H9 (cell line): ENCODE measurements at regions not wholly inside any gene's neighbourhood (a gene's known extent, or its start where the extent isn't known, plus 50 kb on each side); places are given as distances from the start of the nearest gene placed in this dataset.

Experiments used
- DNase-seq: peaks from one replicate; pipeline ENCODE4 v3.0.0-alpha.2; 2017
- H2AFZ ChIP-seq: one replicate; pipeline ENCODE4 v1.6.1; 2013; ENCODE audit warnings: mild to moderate bottlenecking, low read length, control low read depth, moderate library complexity
- H2AK5ac ChIP-seq: 2 replicates; pipeline ENCODE4 v1.6.1; 2013; ENCODE audit warnings: low read length, control low read depth, mixed read lengths; ENCODE audit not compliant: insufficient read length
- H2BK120ac ChIP-seq: one replicate; pipeline ENCODE4 v1.6.1; 2013; ENCODE audit warnings: low read depth, mild to moderate bottlenecking, low read length, control low read depth, inconsistent platforms; ENCODE audit not compliant: poor library complexity, severe bottlenecking
- H2BK12ac ChIP-seq: 2 replicates; pipeline ENCODE4 v1.6.1; 2013; ENCODE audit warnings: low read length, control low read depth, mixed read lengths, low read depth; ENCODE audit not compliant: insufficient read length
- H2BK15ac ChIP-seq: 2 replicates; pipeline ENCODE4 v1.6.1; 2013; ENCODE audit warnings: low read depth, low read length, control low read depth
- H2BK20ac ChIP-seq: one replicate; pipeline ENCODE4 v1.6.1; 2013; ENCODE audit warnings: low read depth, mild to moderate bottlenecking, low read length, control low read depth, inconsistent platforms; ENCODE audit not compliant: poor library complexity, severe bottlenecking
- H2BK5ac ChIP-seq: 2 replicates; pipeline ENCODE4 v1.6.1; 2013; ENCODE audit warnings: low read length, control low read depth, mixed read lengths; ENCODE audit not compliant: insufficient read length
- H3K14ac ChIP-seq: 2 replicates; pipeline ENCODE4 v1.6.1; 2013; ENCODE audit warnings: low read length, control low read depth; ENCODE audit not compliant: insufficient read depth
- H3K18ac ChIP-seq: 2 replicates; pipeline ENCODE4 v1.6.1; 2013; ENCODE audit warnings: low read depth, mild to moderate bottlenecking, mixed read lengths, low read length, control low read depth; ENCODE audit not compliant: insufficient read length
- H3K23ac ChIP-seq: 2 replicates; pipeline ENCODE4 v1.6.1; 2013; ENCODE audit warnings: low read length, control low read depth, mixed read lengths, low read depth; ENCODE audit not compliant: insufficient read length
- H3K23me2 ChIP-seq: 2 replicates; pipeline ENCODE4 v1.6.1; 2013; ENCODE audit warnings: low read depth, mild to moderate bottlenecking, mixed read lengths, low read length, control low read depth; ENCODE audit not compliant: insufficient read length, poor library complexity, severe bottlenecking
- H3K27ac ChIP-seq: 2 replicates; pipeline ENCODE4 v1.5.1; 2013; ENCODE audit warnings: low read length, control low read depth, mixed read lengths, low read depth; ENCODE audit not compliant: insufficient read length
- H3K27me3 ChIP-seq: 2 replicates; pipeline ENCODE4 v1.6.1; 2013; ENCODE audit warnings: low read length, control low read depth, inconsistent platforms; ENCODE audit not compliant: insufficient read depth
- H3K4ac ChIP-seq: 2 replicates; pipeline ENCODE4 v1.6.1; 2013; ENCODE audit warnings: low read depth, mild to moderate bottlenecking, control low read depth, inconsistent platforms, low read length, moderate library complexity
- H3K4me1 ChIP-seq: 2 replicates; pipeline ENCODE4 v1.6.1; 2013; ENCODE audit warnings: low read length, control low read depth, inconsistent platforms; ENCODE audit not compliant: insufficient read depth
- H3K4me2 ChIP-seq: 2 replicates; pipeline ENCODE4 v1.6.1; 2013; ENCODE audit warnings: low read length, control low read depth, mixed read lengths; ENCODE audit not compliant: insufficient read length, insufficient read depth
- H3K56ac ChIP-seq: 2 replicates; pipeline ENCODE4 v1.6.1; 2013; ENCODE audit warnings: low read depth, mild to moderate bottlenecking, mixed read lengths, low read length, control low read depth; ENCODE audit not compliant: insufficient read length
- H3K79me1 ChIP-seq: 2 replicates; pipeline ENCODE4 v1.6.1; 2013; ENCODE audit warnings: low read depth, mild to moderate bottlenecking, moderate library complexity, low read length, control low read depth, inconsistent platforms; ENCODE audit not compliant: insufficient read depth, poor library complexity, severe bottlenecking
- H3K79me2 ChIP-seq: 2 replicates; pipeline ENCODE4 v1.6.1; 2013; ENCODE audit warnings: low read length, control low read depth, inconsistent platforms; ENCODE audit not compliant: insufficient read depth
- H3K9ac ChIP-seq: 2 replicates; pipeline ENCODE4 v1.6.1; 2013; ENCODE audit warnings: low read length, control low read depth, mixed read lengths; ENCODE audit not compliant: insufficient read length; ENCODE audit errors: extremely low read depth
- H3K9me3 ChIP-seq: one replicate; pipeline ENCODE4 v1.6.1; 2013; ENCODE audit warnings: low read depth, low read length, inconsistent platforms; ENCODE audit not compliant: control insufficient read depth
- H3T11ph ChIP-seq: one replicate; pipeline ENCODE4 v1.6.1; 2013; ENCODE audit warnings: mild to moderate bottlenecking, low read length, control low read depth, inconsistent platforms
- H4K20me1 ChIP-seq: one replicate; pipeline ENCODE4 v1.6.1; 2013; ENCODE audit not compliant: control insufficient read depth, insufficient read length, insufficient read depth
- H4K5ac ChIP-seq: 2 replicates; pipeline ENCODE4 v1.6.1; 2013; ENCODE audit warnings: low read depth, mild to moderate bottlenecking, mixed read lengths, low read length, control low read depth; ENCODE audit not compliant: insufficient read length
- H4K8ac ChIP-seq: replicated peaks from 2 replicates; pipeline ENCODE4 v1.6.1; 2013; ENCODE audit warnings: low read length, control low read depth, mixed read lengths, low read depth; ENCODE audit not compliant: insufficient read length
- H4K91ac ChIP-seq: 2 replicates; pipeline ENCODE4 v1.6.1; 2013; ENCODE audit warnings: low read depth, mild to moderate bottlenecking, moderate library complexity, mixed read lengths, low read length, control low read depth; ENCODE audit not compliant: insufficient read length
- H3K27ac Mint-ChIP-seq, 3 experiments: 2 replicates in 2 of 3; 3 replicates in 1 of 3; pipeline ENCODE4 v1.8.0; 2020 to 2021; ENCODE audit warnings: mixed read lengths in 3 of 3, mild to moderate bottlenecking in 1 of 3, moderate library complexity in 1 of 3
- H3K27me3 Mint-ChIP-seq: 2 replicates; pipeline ENCODE4 v1.8.0; 2021; ENCODE audit warnings: low read depth, mild to moderate bottlenecking, moderate library complexity, mixed read lengths
- H3K36me3 Mint-ChIP-seq, 3 experiments: 2 replicates in 2 of 3; 3 replicates in 1 of 3; pipeline ENCODE4 v1.8.0; 2020 to 2021; ENCODE audit warnings: low read depth in 3 of 3, mixed read lengths in 3 of 3; ENCODE audit not compliant: insufficient read depth in 1 of 3
- H3K4me1 Mint-ChIP-seq, 2 experiments: 2 replicates each; pipeline ENCODE4 v1.8.0; 2020; ENCODE audit warnings: mixed read lengths in 2 of 2
- H3K4me3 Mint-ChIP-seq, 2 experiments: 2 replicates in 1 of 2; 3 replicates in 1 of 2; pipeline ENCODE4 v1.8.0; 2020 to 2021; ENCODE audit warnings: mild to moderate bottlenecking in 2 of 2, mixed read lengths in 2 of 2, moderate library complexity in 1 of 2
- H3K9me3 Mint-ChIP-seq, 2 experiments: 2 replicates in 1 of 2; 3 replicates in 1 of 2; pipeline ENCODE4 v1.8.0; 2020; ENCODE audit warnings: mild to moderate bottlenecking in 2 of 2, mixed read lengths in 2 of 2, moderate library complexity in 1 of 2
- WGBS: extraction: QIAGEN DNeasy Blood & Tissue Kit; methylation state at CpG from one replicate; pipeline ENCODE4 v1.1.7; 2013; ENCODE audit warnings: missing lambda C conversion rate, low lambda C conversion rate, mixed read lengths; ENCODE audit not compliant: insufficient read length; ENCODE audit errors: extremely low coverage; 5-methylcytosine and 5-hydroxymethylcytosine counted together
- TF ChIP-seq, protein P1 (sequence below): fragments of 200-600 bp; sonication (generic); conservative IDR thresholded peaks from 3 replicates; pipeline ENCODE4 v1.8.0; 2021; ENCODE audit warnings: antibody characterized with exemption, mild to moderate bottlenecking

DNA sequence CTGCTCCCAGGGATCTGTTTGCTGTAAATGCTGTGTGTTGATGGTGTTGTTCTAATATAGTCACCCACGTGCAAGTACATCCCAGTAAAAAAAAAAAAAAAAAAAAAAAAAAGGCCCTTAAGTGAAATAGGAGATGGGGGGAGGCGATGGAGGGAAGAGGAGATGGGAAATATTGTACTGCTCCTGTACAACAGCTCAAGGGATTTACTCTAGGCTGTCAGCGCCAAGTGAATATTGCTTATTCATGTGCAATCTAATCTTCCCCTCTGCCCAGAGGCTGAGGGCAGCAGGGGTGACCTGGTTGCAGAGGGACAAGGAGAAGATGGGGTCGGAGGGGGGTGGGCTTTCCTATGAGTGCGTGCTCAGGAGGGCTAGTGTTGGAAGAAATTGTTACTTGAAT lies 206.2 kb upstream of the CADM1 start:
- Histone ChIP-seq H3K23ac (no peak overlapping the region), H3K23me2 (no peaks in the 10 kb centered on the region), H3K9ac (no peak overlapping the region), H4K8ac (no peak overlapping the region), H3K14ac (no peak overlapping the region), H2BK20ac (no peak overlapping the region), H3K4me1 (no peaks in the 10 kb centered on the region), H2AFZ (no peak overlapping the region), H4K5ac (no peak overlapping the region), H2BK15ac (no peak overlapping the region), H2BK12ac (no peak overlapping the region), H2BK5ac (no peak overlapping the region), H3K27me3 (no peaks in the 10 kb centered on the region; the same call in 1 of the 2 replicates), H3K27ac (no peak overlapping the region), H4K20me1 (no peaks in the 10 kb centered on the region), H3K56ac (no peak overlapping the region), H2BK120ac (no peak overlapping the region), H3K79me2 (no peaks in the 10 kb centered on the region), H4K91ac (no peak overlapping the region), H3K9me3 (no peaks in the 10 kb centered on the region), H3K4me2 (no peak overlapping the region), H3K4ac (no peak overlapping the region), H3K79me1 (no peaks in the 10 kb centered on the region), H3T11ph (no peak overlapping the region), H3K18ac (no peak overlapping the region), H2AK5ac (no peak overlapping the region)
- Mint-ChIP-seq H3K9me3 (no peaks in the 10 kb centered on the region; a peak in 1 of 5 replicates), H3K27ac (no peak overlapping the region), H3K36me3 (no peaks in the 10 kb centered on the region), H3K27me3 (peaks cover 31% of the 10 kb centered on the region), H3K4me3 (no peak overlapping the region), H3K4me1 (peaks cover 0 to 6% of the 10 kb centered on the region in 2 experiments; a peak in 2 of 4 replicates)
- TF ChIP-seq, protein P1, sequence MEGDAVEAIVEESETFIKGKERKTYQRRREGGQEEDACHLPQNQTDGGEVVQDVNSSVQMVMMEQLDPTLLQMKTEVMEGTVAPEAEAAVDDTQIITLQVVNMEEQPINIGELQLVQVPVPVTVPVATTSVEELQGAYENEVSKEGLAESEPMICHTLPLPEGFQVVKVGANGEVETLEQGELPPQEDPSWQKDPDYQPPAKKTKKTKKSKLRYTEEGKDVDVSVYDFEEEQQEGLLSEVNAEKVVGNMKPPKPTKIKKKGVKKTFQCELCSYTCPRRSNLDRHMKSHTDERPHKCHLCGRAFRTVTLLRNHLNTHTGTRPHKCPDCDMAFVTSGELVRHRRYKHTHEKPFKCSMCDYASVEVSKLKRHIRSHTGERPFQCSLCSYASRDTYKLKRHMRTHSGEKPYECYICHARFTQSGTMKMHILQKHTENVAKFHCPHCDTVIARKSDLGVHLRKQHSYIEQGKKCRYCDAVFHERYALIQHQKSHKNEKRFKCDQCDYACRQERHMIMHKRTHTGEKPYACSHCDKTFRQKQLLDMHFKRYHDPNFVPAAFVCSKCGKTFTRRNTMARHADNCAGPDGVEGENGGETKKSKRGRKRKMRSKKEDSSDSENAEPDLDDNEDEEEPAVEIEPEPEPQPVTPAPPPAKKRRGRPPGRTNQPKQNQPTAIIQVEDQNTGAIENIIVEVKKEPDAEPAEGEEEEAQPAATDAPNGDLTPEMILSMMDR, result no peak
- no CpG with 5 or more reads among the region's 5 CpGs for WGBS
- DNase-seq, result no peak
